Mesendoderm (in vitro differentiated cells): ENCODE measurements at regions not wholly inside any gene's neighbourhood (a gene's known extent, or its start where the extent isn't known, plus 50 kb on each side); places are given as distances from the start of the nearest gene placed in this dataset.

Experiments used
- DNase-seq: peaks from one replicate; pipeline ENCODE4 v3.0.0; 2013
- H2AK5ac ChIP-seq: 2 replicates; pipeline ENCODE4 v1.6.1; 2013; ENCODE audit warnings: low read length, inconsistent platforms
- H2BK120ac ChIP-seq: 2 replicates; pipeline ENCODE4 v1.6.1; 2013; ENCODE audit warnings: low read depth, mild to moderate bottlenecking, low read length, moderate library complexity, mixed read lengths
- H2BK15ac ChIP-seq: replicated peaks from 2 replicates; pipeline ENCODE4 v1.6.1; 2013; ENCODE audit warnings: low read depth, mild to moderate bottlenecking, moderate library complexity
- H2BK5ac ChIP-seq: 2 replicates; pipeline ENCODE4 v1.6.1; 2013; ENCODE audit warnings: low read length, inconsistent platforms
- H3K18ac ChIP-seq: 2 replicates; pipeline ENCODE4 v1.6.1; 2013; ENCODE audit warnings: mild to moderate bottlenecking, low read length, mixed read lengths
- H3K23ac ChIP-seq: one replicate; pipeline ENCODE4 v1.6.1; 2013; ENCODE audit warnings: low read length
- H3K27ac ChIP-seq: 2 replicates; pipeline ENCODE4 v1.5.1; 2013; ENCODE audit warnings: low read depth, mild to moderate bottlenecking, inconsistent platforms, low read length, moderate library complexity
- H3K27me3 ChIP-seq: 2 replicates; pipeline ENCODE4 v1.6.1; 2013; ENCODE audit warnings: low read length, control low read depth, mild to moderate bottlenecking, inconsistent platforms; ENCODE audit not compliant: insufficient read depth, poor library complexity
- H3K36me3 ChIP-seq: 2 replicates; pipeline ENCODE4 v1.6.1; 2013; ENCODE audit warnings: low read length, inconsistent platforms; ENCODE audit not compliant: control insufficient read depth, insufficient read depth
- H3K4ac ChIP-seq: one replicate; pipeline ENCODE4 v1.6.1; 2013; ENCODE audit warnings: low read depth, mild to moderate bottlenecking, low read length, moderate library complexity
- H3K4me1 ChIP-seq: 2 replicates; pipeline ENCODE4 v1.6.1; 2013; ENCODE audit warnings: low read depth, low read length, inconsistent platforms; ENCODE audit not compliant: control insufficient read depth
- H3K4me2 ChIP-seq: 2 replicates; pipeline ENCODE4 v1.6.1; 2013; ENCODE audit warnings: low read length
- H3K4me3 ChIP-seq: 2 replicates; pipeline ENCODE4 v1.5.1; 2013; ENCODE audit warnings: mild to moderate bottlenecking, low read length
- H3K56ac ChIP-seq: one replicate; pipeline ENCODE4 v1.6.1; 2013; ENCODE audit warnings: low read length
- H3K79me1 ChIP-seq: 2 replicates; pipeline ENCODE4 v1.6.1; 2013; ENCODE audit warnings: low read length, inconsistent platforms
- H3K79me2 ChIP-seq: 2 replicates; pipeline ENCODE4 v1.6.1; 2013; ENCODE audit warnings: mild to moderate bottlenecking, low read length; ENCODE audit not compliant: control insufficient read depth, insufficient read depth
- H3K9ac ChIP-seq: 2 replicates; pipeline ENCODE4 v1.6.1; 2013; ENCODE audit warnings: low read length, inconsistent platforms
- H4K5ac ChIP-seq: one replicate; pipeline ENCODE4 v1.6.1; 2013; ENCODE audit warnings: low read length
- H4K8ac ChIP-seq: one replicate; pipeline ENCODE4 v1.6.1; 2013; ENCODE audit warnings: low read depth, mild to moderate bottlenecking, control low read depth, low read length, moderate library complexity
- WGBS: extraction: QIAGEN DNeasy Blood & Tissue Kit; methylation state at CpG from one replicate; pipeline ENCODE4 v1.1.7; 2013; ENCODE audit warnings: low lambda C conversion rate, missing lambda C conversion rate; ENCODE audit not compliant: insufficient coverage; ENCODE audit errors: extremely low coverage; 5-methylcytosine and 5-hydroxymethylcytosine counted together

- no peak for DNase-seq
- H3K4ac ChIP-seq = no peak overlapping the region
Observed at GRCh38 chr12:95607642-95608041, 56.4 kb upstream of the USP44 start.

GRCh38 chr12:95605875-95606274, 54.6 kb upstream of the USP44 start:
- H3K9ac ChIP-seq = no peak overlapping the region
- H4K5ac ChIP-seq = no peak overlapping the region
- no peaks in the 10 kb centered on the region for H3K79me2 ChIP-seq
- no peaks in the 10 kb centered on the region for H3K79me1 ChIP-seq
- H2BK120ac ChIP-seq = no peak overlapping the region
- H2BK5ac ChIP-seq = no peak overlapping the region
- no peak overlapping the region for H3K4ac ChIP-seq
- H3K23ac ChIP-seq = no peak overlapping the region
- DNase-seq = no peak
- no peak overlapping the region for H3K56ac ChIP-seq
- H3K4me1 ChIP-seq = no peaks in the 10 kb centered on the region
- H3K4me3 ChIP-seq = no peak overlapping the region
- no peaks in the 10 kb centered on the region for H3K36me3 ChIP-seq
- H3K27ac ChIP-seq = no peak overlapping the region
- no CpG with 5 or more reads among the region's 4 CpGs for WGBS
- H3K27me3 ChIP-seq = no peaks in the 10 kb centered on the region
- no peak overlapping the region for H2AK5ac ChIP-seq
- no peak overlapping the region for H2BK15ac ChIP-seq
- no peak overlapping the region for H3K4me2 ChIP-seq
- H3K18ac ChIP-seq = no peak overlapping the region
- H4K8ac ChIP-seq = no peak overlapping the region

More at GRCh38 chr12:95607642-95608041, 56.4 kb upstream of the USP44 start:
- Histone ChIP-seq H2AK5ac (no peak overlapping the region), H3K79me1 (no peaks in the 10 kb centered on the region), H2BK5ac (no peak overlapping the region), H3K23ac (no peak overlapping the region), H3K4me3 (no peak overlapping the region), H3K56ac (no peak overlapping the region), H3K27ac (no peak overlapping the region), H3K4me1 (no peaks in the 10 kb centered on the region), H3K4me2 (no peak overlapping the region), H2BK15ac (no peak overlapping the region), H3K18ac (no peak overlapping the region), H3K79me2 (no peaks in the 10 kb centered on the region), H2BK120ac (no peak overlapping the region), H4K5ac (no peak overlapping the region), H3K36me3 (no peaks in the 10 kb centered on the region), H3K9ac (no peak overlapping the region), H3K27me3 (no peaks in the 10 kb centered on the region), H4K8ac (peak overlapping the region; percentile 29)
- no CpG with 5 or more reads among the region's 4 CpGs for WGBS

GRCh38 chr12:95605087-95605486, 53.8 kb upstream of the USP44 start:
- no peak overlapping the region for H4K8ac ChIP-seq
- peak; percentile 53 for DNase-seq

GRCh38 chr12:95603351-95604145, 52.3 kb upstream of the USP44 start:
- no peaks in the 10 kb centered on the region for H3K79me1 ChIP-seq
- H3K18ac ChIP-seq = no peak overlapping the region
- DNase-seq = no peak
- H4K8ac ChIP-seq = no peak overlapping the region
- no CpG with 5 or more reads among the region's 5 CpGs for WGBS
- H3K36me3 ChIP-seq = no peaks in the 10 kb centered on the region
- H3K56ac ChIP-seq = no peak overlapping the region
- H2BK120ac ChIP-seq = no peak overlapping the region
- H3K4me1 ChIP-seq = no peaks in the 10 kb centered on the region
- no peak overlapping the region for H3K4me2 ChIP-seq
- H2BK5ac ChIP-seq = no peak overlapping the region
- H2BK15ac ChIP-seq = no peak overlapping the region
- H3K23ac ChIP-seq = no peak overlapping the region
- H3K79me2 ChIP-seq = no peaks in the 10 kb centered on the region
- H3K27me3 ChIP-seq = no peaks in the 10 kb centered on the region
- no peak overlapping the region for H3K9ac ChIP-seq
- no peak overlapping the region for H4K5ac ChIP-seq
- no peak overlapping the region for H3K27ac ChIP-seq
- no peak overlapping the region for H3K4me3 ChIP-seq
- H2AK5ac ChIP-seq = no peak overlapping the region
- no peak overlapping the region for H3K4ac ChIP-seq

More at GRCh38 chr12:95605087-95605486, 53.8 kb upstream of the USP44 start:
- H2BK120ac ChIP-seq = no peak overlapping the region
- no peaks in the 10 kb centered on the region for H3K27me3 ChIP-seq
- H3K4me3 ChIP-seq = no peak overlapping the region
- H3K79me1 ChIP-seq = no peaks in the 10 kb centered on the region
- H4K5ac ChIP-seq = no peak overlapping the region
- H3K4me2 ChIP-seq = no peak overlapping the region
- no peak overlapping the region for H3K27ac ChIP-seq
- no peaks in the 10 kb centered on the region for H3K79me2 ChIP-seq
- no peak overlapping the region for H3K9ac ChIP-seq
- WGBS = no CpG with 5 or more reads among the region's 2 CpGs
- H3K4ac ChIP-seq = no peak overlapping the region
- no peaks in the 10 kb centered on the region for H3K4me1 ChIP-seq
- H3K18ac ChIP-seq = no peak overlapping the region
- no peak overlapping the region for H3K56ac ChIP-seq
- H3K36me3 ChIP-seq = no peaks in the 10 kb centered on the region
- no peak overlapping the region for H2BK15ac ChIP-seq
- no peak overlapping the region for H2BK5ac ChIP-seq
- no peak overlapping the region for H2AK5ac ChIP-seq
- H3K23ac ChIP-seq = no peak overlapping the region

- no CpG with 5 or more reads among the region's 6 CpGs for WGBS
- Histone ChIP-seq H2AK5ac (no peak overlapping the region), H3K56ac (no peak overlapping the region), H2BK5ac (no peak overlapping the region), H3K36me3 (no peaks in the 10 kb centered on the region), H3K27me3 (no peaks in the 10 kb centered on the region), H3K4me2 (no peak overlapping the region), H4K5ac (no peak overlapping the region), H2BK120ac (no peak overlapping the region), H3K27ac (no peak overlapping the region), H3K79me1 (no peaks in the 10 kb centered on the region), H3K4ac (no peak overlapping the region), H3K9ac (no peak overlapping the region), H3K23ac (no peak overlapping the region), H3K18ac (no peak overlapping the region), H4K8ac (no peak overlapping the region), H3K79me2 (no peaks in the 10 kb centered on the region), H3K4me1 (no peaks in the 10 kb centered on the region), H2BK15ac (no peak overlapping the region), H3K4me3 (no peak overlapping the region)
- DNase-seq = no peak
Observed at GRCh38 chr12:95601091-95601961, 50.0 kb upstream of the USP44 start.
